Cardiac fibroblast (primary cell): ENCODE measurements at regions not wholly inside any gene's neighbourhood (a gene's known extent, or its start where the extent isn't known, plus 50 kb on each side); places are given as distances from the start of the nearest gene placed in this dataset.
A peak's percentile ranks its signal among the peaks of the same experiment; 100 is the strongest.
"Not testable (repeated sequence)": the region's sequence is repeated elsewhere in the genome, so short reads cannot be mapped to it uniquely, and the experiment has no call there.

Source experiments
- DNase-seq, 2 donors: peaks; one replicate each; pipeline versions ENCODE4 v3.0.0 to v3.0.0-alpha.2; 2010; ENCODE audit warnings: low read depth in 2 of 2
- H3K4me3 ChIP-seq, 2 donors: replicated peaks in 1 of 2; 1 replicate in 1 of 2; 2 replicates in 1 of 2; pipeline ENCODE4 v1.5.1; 2011; ENCODE audit warnings: low read depth in 2 of 2, low read length in 2 of 2, mild to moderate bottlenecking in 2 of 2, moderate library complexity in 1 of 2
- CTCF ChIP-seq: IDR thresholded peaks from one replicate; pipeline ENCODE4 v1.5.1; 2011; ENCODE audit warnings: low read depth, mild to moderate bottlenecking, low read length, inconsistent platforms

DNA sequence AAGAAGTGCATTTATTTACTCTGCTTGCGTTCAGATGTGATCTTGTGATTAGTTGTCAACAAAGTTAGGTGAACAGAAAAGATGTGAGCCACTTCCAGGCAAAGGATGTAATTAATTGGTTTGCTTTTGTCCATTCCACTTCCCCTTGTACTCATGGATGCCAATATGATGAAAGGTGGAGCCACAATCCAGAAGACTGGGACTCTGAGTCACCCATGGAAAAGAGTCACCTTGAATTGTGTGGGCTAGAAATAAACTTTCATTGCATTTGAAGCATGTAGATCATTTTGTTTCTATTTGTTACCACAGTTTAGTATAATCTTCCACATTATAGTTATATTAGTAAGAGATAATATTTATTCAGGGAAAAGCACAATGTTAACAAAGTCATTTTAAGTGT, 684.2 kb downstream of the LTN1 start:
- TF ChIP-seq CTCF: no peak
- no peak overlapping the region for H3K4me3 ChIP-seq
- peak in 1 of 2 donors; percentile 52 for DNase-seq

DNA sequence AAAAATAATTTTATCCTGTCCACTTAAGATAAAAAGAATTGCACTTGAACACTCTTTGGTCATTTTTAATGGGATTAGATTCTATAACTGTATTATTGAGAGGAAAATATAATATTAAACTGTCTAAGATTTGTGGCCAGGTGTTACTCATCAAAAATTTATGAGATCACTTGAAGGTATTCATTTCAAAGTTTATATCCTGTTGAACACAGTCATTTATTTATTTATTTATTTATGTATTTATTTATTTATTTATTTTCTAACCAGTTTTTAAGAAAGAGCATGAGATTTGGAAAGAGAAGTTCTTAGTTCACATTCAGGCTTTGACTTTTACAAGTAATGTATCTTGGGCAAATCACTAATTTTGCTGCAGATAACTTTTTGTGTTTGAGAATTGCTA, 692.7 kb downstream of the LTN1 start:
- TF ChIP-seq CTCF: no peak

GRCh38 chr21:28298251-28298672, 694.4 kb downstream of the LTN1 start:
- TF ChIP-seq CTCF: no peak
- no peak overlapping the region for H3K4me3 ChIP-seq
- peak; percentile 63 to 69 for DNase-seq

More for the DNA sequence above, 692.7 kb downstream of the LTN1 start:
- no peak for DNase-seq
- no peak overlapping the region for H3K4me3 ChIP-seq

DNA sequence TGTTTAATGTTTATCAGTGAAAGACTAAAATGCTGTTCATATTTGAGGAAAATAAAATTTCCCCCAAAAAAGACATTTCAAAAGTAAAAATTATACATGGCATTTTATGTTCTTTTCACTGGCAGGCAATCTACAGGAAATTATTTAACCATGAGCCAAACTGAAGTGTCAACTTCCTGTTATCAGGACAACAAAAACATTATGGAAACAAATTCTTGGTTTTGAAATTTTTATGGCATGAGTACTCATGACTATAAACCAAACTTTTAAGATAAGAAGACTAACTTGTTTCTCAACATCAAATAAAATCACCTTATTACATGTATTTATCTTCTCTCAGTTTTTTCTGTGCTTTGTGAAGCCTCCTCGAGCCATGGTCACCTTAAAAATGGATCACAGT, 698.6 kb downstream of the LTN1 start:
- no peak overlapping the region for H3K4me3 ChIP-seq
- peak; percentile 85 to 86 for DNase-seq
- TF ChIP-seq CTCF: no peak

- no peak for TF ChIP-seq CTCF
- no peak overlapping the region for H3K4me3 ChIP-seq
- peak; percentile 89 to 99 for DNase-seq
These were observed 708.8 kb downstream of the LTN1 start for GRCh38 chr21:28283641-28284490.

GRCh38 chr21:28282833-28283232, 709.8 kb downstream of the LTN1 start:
- no peak for DNase-seq
- no peak overlapping the region for H3K4me3 ChIP-seq
- TF ChIP-seq CTCF: no peak

- H3K4me3 ChIP-seq, DNase-seq: not testable (repeated sequence)
These were observed 711.3 kb downstream of the LTN1 start for GRCh38 chr21:28281357-28281756.
